HG02981 (cell line): ENCODE measurements at regions not wholly inside any gene's neighbourhood (a gene's known extent, or its start where the extent isn't known, plus 50 kb on each side); places are given as distances from the start of the nearest gene placed in this dataset.

Experiments used
- ATAC-seq: cut with Tn5 transposase; IDR thresholded peaks from one replicate; pipeline ENCODE4 v1.9.1; 2021; ENCODE audit warnings: mild to moderate bottlenecking, moderate library complexity; ENCODE audit not compliant: unreplicated experiment

GRCh38 chr3:5068531-5069050, 53.5 kb upstream of the ARL8B start:
- no peak for ATAC-seq

- no peak for ATAC-seq
Observed at GRCh38 chr3:5069627-5070026, 52.5 kb upstream of the ARL8B start.

GRCh38 chr3:5071061-5071460, 51.0 kb upstream of the ARL8B start:
- no peak for ATAC-seq

DNA sequence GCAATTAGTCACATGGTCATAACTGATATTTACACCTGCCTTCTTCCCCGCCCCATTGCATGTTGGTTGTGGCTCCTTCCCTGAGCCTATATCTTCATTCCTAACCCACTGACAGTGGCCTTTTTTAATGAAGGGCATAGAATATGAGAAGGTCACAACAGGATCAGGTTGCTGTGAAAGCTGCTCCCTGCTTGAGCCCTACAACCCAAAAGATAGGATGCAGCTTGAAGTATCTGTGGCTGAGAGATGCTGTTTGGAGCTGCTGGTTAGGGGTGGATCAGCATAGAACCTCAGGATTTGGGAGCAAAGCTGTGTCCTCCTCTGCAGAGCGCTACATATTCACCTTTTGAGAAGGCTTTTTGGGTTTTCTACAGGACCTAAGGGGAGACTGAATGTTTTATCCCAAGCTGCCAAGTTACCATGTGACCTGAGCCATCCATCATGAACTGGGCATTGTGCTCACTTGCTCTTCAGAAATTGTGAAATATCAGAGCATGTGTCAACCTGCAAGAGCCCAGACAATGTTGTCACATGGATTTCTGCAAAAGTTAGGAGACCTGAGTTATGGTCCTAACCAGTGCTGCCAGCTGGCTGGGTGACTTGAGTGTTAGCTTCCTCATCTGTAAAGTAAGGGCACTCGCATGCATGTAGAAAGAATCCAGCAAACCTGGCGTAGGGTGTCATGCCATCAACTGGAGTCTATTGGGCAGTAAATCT, 49.8 kb upstream of the ARL8B start:
- ATAC-seq = no peak
